ENCODE measurements at regions not wholly inside any gene's neighbourhood (a gene's known extent, or its start where the extent isn't known, plus 50 kb on each side); places are given as distances from the start of the nearest gene placed in this dataset.
A peak's percentile ranks its signal among the peaks of the same experiment; 100 is the strongest.

- no peaks in the 10 kb centered on the region for H3K27me3 ChIP-seq (ENCODE audit: control insufficient read depth, insufficient read depth, low read length)
- peak in 2 of 6 donors; percentile 27 to 58 for DNase-seq (ENCODE audit: low read depth in 4 of 6, low spot score in 6 of 6)
- H3K4me3 ChIP-seq (ENCODE audit: low read depth, low read length): no peak overlapping the region
- H3K36me3 ChIP-seq (ENCODE audit: control insufficient read depth, insufficient read depth, low read length): no peaks in the 10 kb centered on the region
- WGBS (ENCODE audit: insufficient coverage): 43% methylated on average over 2 of the region's 3 CpGs
- H3K27ac ChIP-seq (ENCODE audit: low read depth, low read length): no peak overlapping the region
- H3K4me1 ChIP-seq (ENCODE audit: control insufficient read depth, insufficient read depth, low read length): no peaks in the 10 kb centered on the region
- no peaks in the 10 kb centered on the region for H3K9me3 ChIP-seq (ENCODE audit: control insufficient read depth, insufficient read depth, low read length)
Measured at GRCh38 chr4:74623041-74623440, 171.3 kb downstream of the BTC start.

GRCh38 chr4:74624351-74625151 lies 169.8 kb downstream of the BTC start:
- DNase-seq (ENCODE audit: low read depth in 4 of 6, low spot score in 6 of 6): no peak
- no peak overlapping the region for H3K27ac ChIP-seq (ENCODE audit: low read depth, low read length)

GRCh38 chr4:74625981-74626380 lies 168.3 kb downstream of the BTC start:
- Histone ChIP-seq H3K4me1 (ENCODE audit: control insufficient read depth, insufficient read depth, low read length) (no peaks in the 10 kb centered on the region), H3K36me3 (ENCODE audit: control insufficient read depth, insufficient read depth, low read length) (no peaks in the 10 kb centered on the region), H3K4me3 (ENCODE audit: low read depth, low read length) (no peak overlapping the region), H3K9me3 (ENCODE audit: control insufficient read depth, insufficient read depth, low read length) (no peaks in the 10 kb centered on the region), H3K27ac (ENCODE audit: low read depth, low read length) (no peak overlapping the region), H3K27me3 (ENCODE audit: control insufficient read depth, insufficient read depth, low read length) (no peaks in the 10 kb centered on the region)
- no CpG with 5 or more reads among the region's 1 CpG for WGBS (ENCODE audit: insufficient coverage)
- DNase-seq (ENCODE audit: low read depth in 4 of 6, low spot score in 6 of 6): no peak

More at GRCh38 chr4:74624351-74625151, 169.8 kb downstream of the BTC start:
- no CpG with 5 or more reads among the region's 5 CpGs for WGBS (ENCODE audit: insufficient coverage)
- no peak overlapping the region for H3K4me3 ChIP-seq (ENCODE audit: low read depth, low read length)
- no peaks in the 10 kb centered on the region for H3K4me1 ChIP-seq (ENCODE audit: control insufficient read depth, insufficient read depth, low read length)
- H3K9me3 ChIP-seq (ENCODE audit: control insufficient read depth, insufficient read depth, low read length): no peaks in the 10 kb centered on the region
- no peaks in the 10 kb centered on the region for H3K36me3 ChIP-seq (ENCODE audit: control insufficient read depth, insufficient read depth, low read length)
- no peaks in the 10 kb centered on the region for H3K27me3 ChIP-seq (ENCODE audit: control insufficient read depth, insufficient read depth, low read length)

DNA sequence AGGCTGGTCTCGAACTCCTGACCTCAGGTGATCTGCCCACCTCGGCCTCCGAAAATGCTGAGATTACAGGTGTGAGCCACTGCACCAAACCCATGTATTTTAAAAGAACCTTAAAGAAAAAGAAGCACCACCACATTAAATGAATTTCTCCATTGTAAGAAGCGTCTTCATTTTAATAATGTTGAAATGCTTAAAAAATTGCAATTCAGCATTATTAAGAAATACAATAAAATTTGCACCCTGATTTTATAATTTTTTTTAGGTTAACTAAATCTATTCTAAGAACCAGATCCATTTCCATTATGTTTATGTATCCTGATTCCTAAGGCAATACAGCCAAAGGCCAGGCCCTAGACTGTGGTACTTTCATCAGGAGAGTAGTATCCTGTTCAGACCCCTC lies 167.2 kb downstream of the BTC start:
- WGBS (ENCODE audit: insufficient coverage): no CpG with 5 or more reads among the region's 4 CpGs
- Histone ChIP-seq H3K4me1 (ENCODE audit: control insufficient read depth, insufficient read depth, low read length) (no peaks in the 10 kb centered on the region), H3K4me3 (ENCODE audit: low read depth, low read length) (no peak overlapping the region)

GRCh38 chr4:74627504-74627903 lies 166.8 kb downstream of the BTC start:
- Histone ChIP-seq H3K4me3 (ENCODE audit: low read depth, low read length) (no peak overlapping the region), H3K4me1 (ENCODE audit: control insufficient read depth, insufficient read depth, low read length) (no peaks in the 10 kb centered on the region), H3K36me3 (ENCODE audit: control insufficient read depth, insufficient read depth, low read length) (no peaks in the 10 kb centered on the region), H3K27ac (ENCODE audit: low read depth, low read length) (no peak overlapping the region), H3K9me3 (ENCODE audit: control insufficient read depth, insufficient read depth, low read length) (no peaks in the 10 kb centered on the region), H3K27me3 (ENCODE audit: control insufficient read depth, insufficient read depth, low read length) (no peaks in the 10 kb centered on the region)
- DNase-seq (ENCODE audit: low read depth in 4 of 6, low spot score in 6 of 6): no peak
- WGBS (ENCODE audit: insufficient coverage): no CpG with 5 or more reads among the region's 4 CpGs

More for the DNA sequence above, 167.2 kb downstream of the BTC start:
- Histone ChIP-seq H3K36me3 (ENCODE audit: control insufficient read depth, insufficient read depth, low read length) (no peaks in the 10 kb centered on the region), H3K27ac (ENCODE audit: low read depth, low read length) (no peak overlapping the region), H3K9me3 (ENCODE audit: control insufficient read depth, insufficient read depth, low read length) (no peaks in the 10 kb centered on the region), H3K27me3 (ENCODE audit: control insufficient read depth, insufficient read depth, low read length) (no peaks in the 10 kb centered on the region)
- DNase-seq (ENCODE audit: low read depth in 4 of 6, low spot score in 6 of 6): no peak

GRCh38 chr4:74628852-74629620 lies 165.3 kb downstream of the BTC start:
- no peak overlapping the region for H3K4me3 ChIP-seq (ENCODE audit: low read depth, low read length)
- no peaks in the 10 kb centered on the region for H3K9me3 ChIP-seq (ENCODE audit: control insufficient read depth, insufficient read depth, low read length)
- no peaks in the 10 kb centered on the region for H3K4me1 ChIP-seq (ENCODE audit: control insufficient read depth, insufficient read depth, low read length)
- 79% methylated on average over 4 of the region's 6 CpGs for WGBS (ENCODE audit: insufficient coverage)
- DNase-seq (ENCODE audit: low read depth in 4 of 6, low spot score in 6 of 6): no peak
- H3K27me3 ChIP-seq (ENCODE audit: control insufficient read depth, insufficient read depth, low read length): no peaks in the 10 kb centered on the region
- no peak overlapping the region for H3K27ac ChIP-seq (ENCODE audit: low read depth, low read length)
- no peaks in the 10 kb centered on the region for H3K36me3 ChIP-seq (ENCODE audit: control insufficient read depth, insufficient read depth, low read length)

DNA sequence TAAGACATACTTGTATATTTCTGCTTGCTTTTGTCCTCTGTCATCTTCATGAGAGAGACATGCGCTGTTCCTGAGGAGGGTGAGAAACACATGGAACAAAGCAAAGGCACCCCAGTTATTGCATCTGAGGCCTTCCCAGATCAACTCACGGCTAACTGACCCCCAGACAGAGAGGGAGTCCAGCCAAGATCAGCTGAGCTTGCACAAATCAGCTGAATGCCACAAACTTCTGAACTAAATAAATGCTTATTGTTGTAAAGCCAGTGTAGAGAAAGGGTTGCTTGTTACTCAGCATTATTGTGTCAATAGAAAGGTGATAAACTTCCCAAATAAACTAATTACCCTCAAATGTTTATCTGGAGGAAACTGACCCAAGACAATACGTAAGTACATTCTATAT lies 163.8 kb downstream of the BTC start:
- H3K4me1 ChIP-seq (ENCODE audit: control insufficient read depth, insufficient read depth, low read length): no peaks in the 10 kb centered on the region
- no peak for DNase-seq (ENCODE audit: low read depth in 4 of 6, low spot score in 6 of 6)
- WGBS (ENCODE audit: insufficient coverage): 100% methylated on average over 1 of the region's 3 CpGs
- no peak overlapping the region for H3K27ac ChIP-seq (ENCODE audit: low read depth, low read length)
- no peaks in the 10 kb centered on the region for H3K36me3 ChIP-seq (ENCODE audit: control insufficient read depth, insufficient read depth, low read length)
- no peaks in the 10 kb centered on the region for H3K9me3 ChIP-seq (ENCODE audit: control insufficient read depth, insufficient read depth, low read length)
- H3K4me3 ChIP-seq (ENCODE audit: low read depth, low read length): no peak overlapping the region
- no peaks in the 10 kb centered on the region for H3K27me3 ChIP-seq (ENCODE audit: control insufficient read depth, insufficient read depth, low read length)

- Histone ChIP-seq H3K4me1 (ENCODE audit: control insufficient read depth, insufficient read depth, low read length) (no peaks in the 10 kb centered on the region), H3K27ac (ENCODE audit: low read depth, low read length) (no peak overlapping the region), H3K4me3 (ENCODE audit: low read depth, low read length) (no peak overlapping the region), H3K36me3 (ENCODE audit: control insufficient read depth, insufficient read depth, low read length) (no peaks in the 10 kb centered on the region), H3K9me3 (ENCODE audit: control insufficient read depth, insufficient read depth, low read length) (no peaks in the 10 kb centered on the region), H3K27me3 (ENCODE audit: control insufficient read depth, insufficient read depth, low read length) (no peaks in the 10 kb centered on the region)
- WGBS (ENCODE audit: insufficient coverage): 100% methylated on average over 1 of the region's 2 CpGs
- DNase-seq (ENCODE audit: low read depth in 4 of 6, low spot score in 6 of 6): no peak
Measured at GRCh38 chr4:74631338-74631737, 163.0 kb downstream of the BTC start.

DNA sequence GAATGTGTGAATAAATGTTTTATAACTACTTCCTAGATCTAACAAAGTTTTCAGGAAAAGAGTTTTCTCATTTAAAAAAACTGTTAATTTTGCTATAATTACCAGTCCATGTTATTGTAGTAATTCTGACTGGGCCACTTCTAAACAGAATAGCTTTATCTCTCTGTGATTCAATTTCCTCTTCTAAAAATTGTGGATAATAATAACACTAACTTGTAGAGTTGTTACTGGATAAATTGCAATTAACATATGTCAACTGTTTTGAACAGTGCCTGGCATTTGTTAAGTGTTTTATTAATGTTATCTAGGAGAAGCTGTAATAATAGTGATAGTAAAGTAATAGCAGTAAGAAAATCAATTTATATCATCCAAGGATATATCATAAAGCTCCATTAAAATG lies 162.3 kb downstream of the BTC start:
- Histone ChIP-seq H3K4me3 (ENCODE audit: low read depth, low read length) (no peak overlapping the region), H3K36me3 (ENCODE audit: control insufficient read depth, insufficient read depth, low read length) (no peaks in the 10 kb centered on the region), H3K27me3 (ENCODE audit: control insufficient read depth, insufficient read depth, low read length) (no peaks in the 10 kb centered on the region), H3K9me3 (ENCODE audit: control insufficient read depth, insufficient read depth, low read length) (no peaks in the 10 kb centered on the region), H3K4me1 (ENCODE audit: control insufficient read depth, insufficient read depth, low read length) (no peaks in the 10 kb centered on the region), H3K27ac (ENCODE audit: low read depth, low read length) (no peak overlapping the region)
- no peak for DNase-seq (ENCODE audit: low read depth in 4 of 6, low spot score in 6 of 6)

- DNase-seq (ENCODE audit: low read depth in 4 of 6, low spot score in 6 of 6): peak in 1 of 6 donors; percentile 6
- H3K36me3 ChIP-seq (ENCODE audit: control insufficient read depth, insufficient read depth, low read length): no peaks in the 10 kb centered on the region
- H3K9me3 ChIP-seq (ENCODE audit: control insufficient read depth, insufficient read depth, low read length): no peaks in the 10 kb centered on the region
- no peak overlapping the region for H3K27ac ChIP-seq (ENCODE audit: low read depth, low read length)
- H3K27me3 ChIP-seq (ENCODE audit: control insufficient read depth, insufficient read depth, low read length): no peaks in the 10 kb centered on the region
- WGBS (ENCODE audit: insufficient coverage): 80% methylated on average over 1 of the region's 3 CpGs
- no peak overlapping the region for H3K4me3 ChIP-seq (ENCODE audit: low read depth, low read length)
- H3K4me1 ChIP-seq (ENCODE audit: control insufficient read depth, insufficient read depth, low read length): no peaks in the 10 kb centered on the region
Measured at GRCh38 chr4:74632634-74633033, 161.7 kb downstream of the BTC start.

All from spinal cord (tissue), 9 donors.